Uterus (tissue), 2 donors: ENCODE measurements at regions not wholly inside any gene's neighbourhood (a gene's known extent, or its start where the extent isn't known, plus 50 kb on each side); places are given as distances from the start of the nearest gene placed in this dataset.

ENCODE experiments used
- POLR2A ChIP-seq, 2 donors: fragments of 450-650 bp; IDR thresholded peaks; one replicate each; pipeline ENCODE4 v1.6.1; 2016; ENCODE audit warnings: antibody characterized with exemption in 2 of 2, mild to moderate bottlenecking in 1 of 2, moderate library complexity in 1 of 2
- TF ChIP-seq, protein P1 (sequence below), 4 experiments: fragments of 200-600 bp in 2 of 4; fragments of 450-650 bp in 2 of 4; sonication (generic) in 2 of 4; IDR thresholded peaks; one replicate each; pipeline ENCODE4 v1.5.1; 2016 to 2019; ENCODE audit warnings: antibody characterized with exemption in 4 of 4, mild to moderate bottlenecking in 2 of 4, moderate library complexity in 1 of 4

GRCh38 chr17:36731811-36732210 lies 130.4 kb downstream of the MRM1 start:
- TF ChIP-seq, protein P1, sequence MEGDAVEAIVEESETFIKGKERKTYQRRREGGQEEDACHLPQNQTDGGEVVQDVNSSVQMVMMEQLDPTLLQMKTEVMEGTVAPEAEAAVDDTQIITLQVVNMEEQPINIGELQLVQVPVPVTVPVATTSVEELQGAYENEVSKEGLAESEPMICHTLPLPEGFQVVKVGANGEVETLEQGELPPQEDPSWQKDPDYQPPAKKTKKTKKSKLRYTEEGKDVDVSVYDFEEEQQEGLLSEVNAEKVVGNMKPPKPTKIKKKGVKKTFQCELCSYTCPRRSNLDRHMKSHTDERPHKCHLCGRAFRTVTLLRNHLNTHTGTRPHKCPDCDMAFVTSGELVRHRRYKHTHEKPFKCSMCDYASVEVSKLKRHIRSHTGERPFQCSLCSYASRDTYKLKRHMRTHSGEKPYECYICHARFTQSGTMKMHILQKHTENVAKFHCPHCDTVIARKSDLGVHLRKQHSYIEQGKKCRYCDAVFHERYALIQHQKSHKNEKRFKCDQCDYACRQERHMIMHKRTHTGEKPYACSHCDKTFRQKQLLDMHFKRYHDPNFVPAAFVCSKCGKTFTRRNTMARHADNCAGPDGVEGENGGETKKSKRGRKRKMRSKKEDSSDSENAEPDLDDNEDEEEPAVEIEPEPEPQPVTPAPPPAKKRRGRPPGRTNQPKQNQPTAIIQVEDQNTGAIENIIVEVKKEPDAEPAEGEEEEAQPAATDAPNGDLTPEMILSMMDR (IDR thresholded peaks at IDR 0.05): no peak
- no peak for TF ChIP-seq POLR2A (IDR thresholded peaks at IDR 0.05)
